ENCODE measurements at regions not wholly inside any gene's neighbourhood (a gene's known extent, or its start where the extent isn't known, plus 50 kb on each side); places are given as distances from the start of the nearest gene placed in this dataset.

DNA sequence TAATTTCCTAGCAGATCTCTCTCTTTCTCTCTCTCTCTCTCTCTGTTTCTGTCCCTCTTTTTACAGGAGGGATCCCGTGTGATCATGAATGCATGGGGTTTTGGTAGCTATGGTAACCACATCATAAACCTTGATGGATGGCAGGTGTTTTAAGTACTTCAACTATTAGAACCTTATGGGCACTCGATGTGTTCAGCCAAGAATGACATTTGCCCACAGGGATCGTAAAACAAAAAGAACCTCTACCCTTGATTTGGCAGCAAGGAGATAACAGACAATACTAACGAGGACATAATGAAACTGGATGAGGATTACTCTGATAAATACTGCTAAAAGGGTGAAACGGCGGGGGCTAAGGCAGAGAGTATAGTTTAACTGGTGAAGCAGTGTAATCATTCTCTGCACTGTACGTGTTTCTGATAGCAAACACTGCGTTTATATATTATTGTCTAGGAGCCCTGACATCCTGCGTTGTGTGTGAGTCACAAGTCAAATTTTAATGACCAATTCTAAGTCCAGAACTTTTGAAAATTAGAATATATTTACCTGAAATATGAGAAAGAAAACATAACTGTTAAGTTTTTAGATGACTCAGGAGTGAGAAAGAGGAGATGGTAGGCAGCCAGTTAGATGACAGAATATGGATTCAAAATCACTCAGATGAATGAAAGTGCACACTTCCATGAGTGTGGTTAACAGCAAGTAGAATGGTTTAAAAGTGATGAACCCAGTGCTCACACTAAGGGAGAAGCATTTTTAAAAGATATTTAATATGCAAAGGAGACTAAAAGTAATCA lies 80.3 kb downstream of the OTOL1 start:
- Histone ChIP-seq H3K27ac (ENCODE audit: low read length) (peak overlapping the region; percentile 70), H3K9ac (ENCODE audit: low read length) (peak overlapping the region; percentile 18; the same call in 1 of the 2 replicates), H2AFZ (ENCODE audit: low read length) (peak overlapping the region; percentile 66), H3K4me2 (ENCODE audit: low read length) (peak overlapping the region; percentile 79), H3K79me2 (ENCODE audit: low read length) (no peaks in the 10 kb centered on the region), H3K27me3 (ENCODE audit: low read length) (no peaks in the 10 kb centered on the region), H3K4me3 (ENCODE audit: low read length) (peak overlapping the region; percentile 50), H3K9me3 (ENCODE audit: low read length) (no peaks in the 10 kb centered on the region), H3K9me2 (replicated peaks; ENCODE audit: low read length) (no peaks in the 10 kb centered on the region), H4K20me1 (ENCODE audit: low read length) (no peaks in the 10 kb centered on the region), H3K36me3 (ENCODE audit: low read depth, low read length) (no peaks in the 10 kb centered on the region), H3F3A (ENCODE audit: low read length, unreplicated experiment) (no peaks in the 10 kb centered on the region), H3K4me1 (ENCODE audit: insufficient read depth, low read length) (peaks cover 18% of the 10 kb centered on the region)
- ATAC-seq (peak; percentile 96), DNase-seq (peak; percentile 81)
- TF ChIP-seq EZH2phosphoT487 (IDR thresholded peaks at IDR 0.05; ENCODE audit: borderline replicate concordance, low read length) (no peak), CTCF (conservative IDR thresholded peaks at IDR 0.05; ENCODE audit: low read depth, low read length) (no peak), EZH2 (IDR thresholded peaks at IDR 0.05; ENCODE audit: low read length, unreplicated experiment) (no peak)
- ChIA-PET POLR2A (ENCODE audit: unreplicated experiment) (no interaction called here), CTCF (no interaction called here)
- no TSS peak for BruUV-seq (replicated peaks)
- intact Hi-C loops (cut with micrococcal nuclease) = loop anchor here (1.0 kb wide), 1 partner anchor 30 kb away; no protein-coding TSS in a partner anchor

- H3F3A ChIP-seq (ENCODE audit: low read length, unreplicated experiment) = no peaks in the 10 kb centered on the region
- H3K4me3 ChIP-seq (ENCODE audit: low read length) = peak overlapping the region; percentile 50; the same call in 1 of the 2 replicates
- H3K9me2 ChIP-seq (replicated peaks; ENCODE audit: low read length) = no peaks in the 10 kb centered on the region
- DNase-seq (no peak), ATAC-seq (peak; percentile 22)
- H2AFZ ChIP-seq (ENCODE audit: low read length) = 0 out of 2 replicates have a peak overlapping the region, but pooled peaks have one; percentile 66
- ChIA-PET CTCF (no interaction called here), POLR2A (ENCODE audit: unreplicated experiment) (no interaction called here)
- no peaks in the 10 kb centered on the region for H3K79me2 ChIP-seq (ENCODE audit: low read length)
- no TSS peak for BruUV-seq (replicated peaks)
- no peaks in the 10 kb centered on the region for H3K9me3 ChIP-seq (ENCODE audit: low read length)
- intact Hi-C loops (cut with micrococcal nuclease) = loop anchor here (1.0 kb wide), 1 partner anchor 30 kb away; no protein-coding TSS in a partner anchor
- no peaks in the 10 kb centered on the region for H3K27me3 ChIP-seq (ENCODE audit: low read length)
- H3K4me2 ChIP-seq (ENCODE audit: low read length) = peak overlapping the region; percentile 79
- no peak for TF ChIP-seq EZH2 (IDR thresholded peaks at IDR 0.05; ENCODE audit: low read length, unreplicated experiment)
- TF ChIP-seq EZH2phosphoT487 (IDR thresholded peaks at IDR 0.05; ENCODE audit: borderline replicate concordance, low read length) = no peak
- TF ChIP-seq CTCF (conservative IDR thresholded peaks at IDR 0.05; ENCODE audit: low read depth, low read length) = no peak
- no peaks in the 10 kb centered on the region for H3K36me3 ChIP-seq (ENCODE audit: low read depth, low read length)
- no peaks in the 10 kb centered on the region for H4K20me1 ChIP-seq (ENCODE audit: low read length)
- peak overlapping the region; percentile 17; the same call in 1 of the 2 replicates for H3K9ac ChIP-seq (ENCODE audit: low read length)
- H3K4me1 ChIP-seq (ENCODE audit: insufficient read depth, low read length) = peaks cover 18% of the 10 kb centered on the region
- peak overlapping the region; percentile 70 for H3K27ac ChIP-seq (ENCODE audit: low read length)
Observed at GRCh38 chr3:161577662-161578061, 81.1 kb downstream of the OTOL1 start.
